ENCODE measurements at regions not wholly inside any gene's neighbourhood (a gene's known extent, or its start where the extent isn't known, plus 50 kb on each side); places are given as distances from the start of the nearest gene placed in this dataset.

DNA sequence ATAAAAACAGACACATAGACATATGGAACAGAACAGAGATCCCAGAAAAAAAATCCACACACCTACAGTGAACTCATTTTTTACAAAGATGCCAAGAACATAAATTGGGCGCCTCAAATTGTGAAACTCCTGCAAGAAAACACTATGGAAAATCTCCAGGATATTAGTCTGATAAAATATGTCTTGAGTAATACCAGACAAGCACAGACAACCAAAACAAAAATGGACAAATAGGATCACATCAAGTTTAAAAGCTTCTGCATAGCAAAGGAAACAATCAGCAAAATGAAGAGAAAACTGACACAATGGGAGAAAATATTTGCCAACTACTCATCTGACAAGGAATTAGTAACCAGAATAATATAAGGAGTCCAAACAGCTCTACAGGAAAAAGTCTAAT is 337.3 kb upstream of the DIPK2B start:
- Histone ChIP-seq H3K56ac (ENCODE audit: insufficient read length, low read depth, low read length) (no peak overlapping the region), H3K23ac (ENCODE audit: insufficient read length, low read depth, low read length) (no peak overlapping the region), H3K9ac (ENCODE audit: extremely low read depth, insufficient read length, low read length) (no peak overlapping the region), H4K8ac (replicated peaks; ENCODE audit: insufficient read length, low read depth, low read length) (no peak overlapping the region), H3K4me2 (ENCODE audit: insufficient read depth, insufficient read length, low read length) (no peak overlapping the region), H3K23me2 (ENCODE audit: insufficient read length, low read depth, low read length, poor library complexity, severe bottlenecking) (no peaks in the 10 kb centered on the region), H3K27me3 (ENCODE audit: insufficient read depth, low read length) (no peaks in the 10 kb centered on the region), H3K27ac (ENCODE audit: insufficient read length, low read depth, low read length) (no peak overlapping the region), H3K4ac (ENCODE audit: low read depth, low read length) (no peak overlapping the region), H2BK120ac (ENCODE audit: low read depth, low read length, poor library complexity, severe bottlenecking) (no peak overlapping the region), H4K20me1 (ENCODE audit: control insufficient read depth, insufficient read depth, insufficient read length) (no peaks in the 10 kb centered on the region), H2BK20ac (ENCODE audit: low read depth, low read length, poor library complexity, severe bottlenecking) (no peak overlapping the region), H3K14ac (ENCODE audit: insufficient read depth, low read length) (no peak overlapping the region), H2AFZ (ENCODE audit: low read length) (no peak overlapping the region), H3K18ac (ENCODE audit: insufficient read length, low read depth, low read length) (no peak overlapping the region), H4K91ac (ENCODE audit: insufficient read length, low read depth, low read length) (no peak overlapping the region), H2BK15ac (ENCODE audit: low read depth, low read length) (no peak overlapping the region), H3K79me2 (ENCODE audit: insufficient read depth, low read length) (no peaks in the 10 kb centered on the region), H2AK5ac (ENCODE audit: insufficient read length, low read length) (no peak overlapping the region), H2BK5ac (ENCODE audit: insufficient read length, low read length) (no peak overlapping the region), H4K5ac (ENCODE audit: insufficient read length, low read depth, low read length) (no peak overlapping the region), H3K4me1 (ENCODE audit: insufficient read depth, low read length) (no peaks in the 10 kb centered on the region), H2BK12ac (ENCODE audit: insufficient read length, low read depth, low read length) (no peak overlapping the region), H3K79me1 (ENCODE audit: insufficient read depth, low read depth, low read length, poor library complexity, severe bottlenecking) (no peaks in the 10 kb centered on the region), H3T11ph (ENCODE audit: low read length) (no peak overlapping the region), H3K9me3 (ENCODE audit: control insufficient read depth, low read depth, low read length) (peaks cover 2% of the 10 kb centered on the region)
- no peak for TF ChIP-seq CTCF (conservative IDR thresholded peaks at IDR 0.05)
- Mint-ChIP-seq H3K4me1 (no peaks in the 10 kb centered on the region), H3K36me3 (ENCODE audit: insufficient read depth in 1 of 3, low read depth in 3 of 3) (peaks cover 5 to 9% (median 8%) of the 10 kb centered on the region in 3 experiments; a peak in 6 of 7 replicates), H3K4me3 (no peak overlapping the region), H3K9me3 (peaks cover 83 to 87% of the 10 kb centered on the region in 2 experiments), H3K27ac (no peak overlapping the region; a peak in 1 of 7 replicates), H3K27me3 (ENCODE audit: low read depth) (no peaks in the 10 kb centered on the region; the same call in 1 of the 2 replicates)
- no CpG with 5 or more reads among the region's 1 CpG for WGBS (ENCODE audit: extremely low coverage, insufficient read length, low lambda C conversion rate)
- DNase-seq = no peak
